HS-5 (cell line): ENCODE measurements at regions not wholly inside any gene's neighbourhood (a gene's known extent, or its start where the extent isn't known, plus 50 kb on each side); places are given as distances from the start of the nearest gene placed in this dataset.
"Not testable (repeated sequence)": the region's sequence is repeated elsewhere in the genome, so short reads cannot be mapped to it uniquely, and the experiment has no call there.

Source experiments
- DNase-seq: peaks from one replicate; pipeline ENCODE4 v3.0.0-alpha.2; 2012; ENCODE audit warnings: low read depth

DNA sequence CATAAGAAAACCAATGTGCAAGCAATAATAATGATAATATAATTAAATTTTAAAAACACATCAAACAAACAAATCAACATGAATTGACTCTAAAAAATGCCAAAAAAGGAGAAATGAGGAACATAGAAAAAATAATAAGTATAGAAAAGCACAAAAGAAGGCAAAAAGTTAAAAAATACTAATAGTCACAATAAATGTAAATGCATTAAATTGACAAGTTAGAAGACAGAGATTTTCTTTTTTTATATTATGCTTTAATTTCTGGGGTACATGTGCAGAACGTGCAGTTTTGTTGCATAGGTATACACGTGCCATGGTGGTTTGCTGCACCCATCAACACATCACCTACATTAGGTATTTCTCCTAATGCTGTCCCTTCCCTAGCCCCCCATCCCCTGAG, 767.0 kb downstream of the ADCYAP1 start:
- DNase-seq: not testable (repeated sequence)

GRCh38 chr18:1676387-1676786, 771.7 kb downstream of the ADCYAP1 start:
- no peak for DNase-seq

DNA sequence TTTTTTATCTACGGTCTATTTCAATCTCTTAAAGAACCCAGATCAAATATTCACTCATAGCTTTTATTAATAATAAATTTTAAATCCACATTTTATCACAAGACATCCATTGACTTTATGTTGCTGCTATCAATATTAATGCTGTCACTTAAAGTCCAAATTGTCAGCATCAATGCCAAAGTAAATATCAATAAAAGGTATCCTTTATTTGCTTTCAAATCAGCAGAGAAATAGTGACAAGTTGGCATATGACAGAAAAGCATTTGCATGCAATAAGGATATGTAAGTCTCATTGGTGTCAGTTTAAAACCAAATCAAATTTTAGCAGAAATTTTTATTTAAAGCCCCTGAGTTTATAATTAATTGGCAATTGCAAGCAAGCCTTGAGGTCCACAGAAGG, 775.4 kb downstream of the ADCYAP1 start:
- no peak for DNase-seq

DNA sequence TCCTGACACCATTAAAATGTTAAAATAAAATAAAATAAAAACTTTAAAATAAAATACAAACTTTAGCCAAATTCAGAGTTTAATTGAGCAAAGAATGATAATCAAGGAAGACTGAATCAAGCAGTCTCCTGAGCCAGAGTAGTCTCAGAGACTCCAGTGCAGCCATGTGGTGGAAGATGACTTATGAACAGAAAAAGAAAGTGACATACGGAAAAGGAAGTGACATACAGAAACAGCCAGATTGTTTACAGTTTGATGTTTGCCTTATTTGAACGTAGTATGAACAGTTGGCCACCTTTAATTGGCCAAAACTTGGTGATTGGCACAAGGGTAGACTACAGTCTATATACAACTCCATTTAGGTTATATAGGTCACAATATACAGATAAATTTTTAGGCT, 787.2 kb downstream of the ADCYAP1 start:
- DNase-seq: no peak

DNA sequence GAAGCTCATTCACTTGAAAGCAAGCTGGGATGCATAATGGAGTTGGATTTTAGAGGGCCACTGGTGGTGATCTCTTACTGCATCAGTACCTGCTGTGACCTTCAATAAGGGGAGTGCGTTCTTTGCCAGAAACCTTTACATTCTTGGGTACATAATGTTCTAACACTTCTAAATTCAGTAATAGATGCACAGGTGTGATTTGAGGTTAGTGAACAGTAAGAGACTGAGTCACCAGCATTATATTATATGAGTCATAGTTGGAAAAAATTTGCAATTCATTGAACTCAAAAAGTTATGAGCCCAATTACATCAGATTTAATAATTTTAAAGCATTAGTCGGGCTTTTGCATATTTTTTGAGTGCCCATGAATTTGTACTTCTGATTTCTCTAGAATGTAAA, 803.3 kb downstream of the ADCYAP1 start:
- peak; percentile 3 for DNase-seq

- DNase-seq: no peak
These were observed 805.4 kb downstream of the ADCYAP1 start for GRCh38 chr18:1710114-1710513.

- no peak for DNase-seq
These were observed 827.5 kb downstream of the ADCYAP1 start for GRCh38 chr18:1732143-1732542.

DNA sequence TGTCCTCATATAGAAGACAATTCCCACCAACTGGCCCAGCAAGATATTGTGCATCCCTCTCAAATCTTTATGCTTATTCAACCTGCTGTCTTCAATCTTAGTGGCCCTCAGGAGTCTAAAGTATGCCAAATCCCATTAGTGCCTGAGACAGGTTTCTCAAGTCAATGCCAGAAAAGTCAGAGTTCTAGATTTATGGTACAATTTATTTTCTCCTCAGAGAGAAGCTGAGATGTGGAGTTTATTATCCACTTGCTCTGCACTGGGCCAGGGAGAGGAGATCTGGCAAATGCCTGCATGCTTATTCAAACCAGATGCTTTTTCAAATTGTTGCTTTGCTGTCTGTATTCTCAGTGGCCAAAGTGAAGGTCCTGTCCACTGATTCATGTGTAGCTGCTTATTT, 825.2 kb downstream of the METTL4 start:
- DNase-seq: no peak

DNA sequence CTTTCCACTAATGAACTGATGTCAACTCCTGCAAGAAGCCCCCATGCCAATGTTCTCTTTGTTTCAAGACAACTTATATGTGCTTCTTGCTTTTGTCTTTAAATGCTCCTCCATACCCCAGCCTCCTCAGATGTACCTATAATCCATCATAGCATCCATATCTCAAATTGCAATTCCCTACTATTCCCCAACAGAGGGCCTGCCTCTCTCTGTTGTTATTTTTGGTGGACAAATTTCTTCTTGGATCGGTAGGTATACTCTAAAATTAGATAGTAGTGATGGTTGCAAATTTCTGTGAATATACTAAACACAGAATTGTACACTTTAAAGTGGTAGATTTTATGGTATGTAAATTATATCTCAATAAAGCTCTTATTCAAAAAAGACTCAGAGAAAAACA, 820.1 kb downstream of the METTL4 start:
- DNase-seq: no peak

GRCh38 chr18:1760901-1761300, 810.4 kb downstream of the METTL4 start:
- DNase-seq: peak; percentile 39

GRCh38 chr18:1774261-1774660, 797.0 kb downstream of the METTL4 start:
- DNase-seq: no peak

- DNase-seq: no peak
These were observed 793.5 kb downstream of the METTL4 start for GRCh38 chr18:1777843-1778242.

DNA sequence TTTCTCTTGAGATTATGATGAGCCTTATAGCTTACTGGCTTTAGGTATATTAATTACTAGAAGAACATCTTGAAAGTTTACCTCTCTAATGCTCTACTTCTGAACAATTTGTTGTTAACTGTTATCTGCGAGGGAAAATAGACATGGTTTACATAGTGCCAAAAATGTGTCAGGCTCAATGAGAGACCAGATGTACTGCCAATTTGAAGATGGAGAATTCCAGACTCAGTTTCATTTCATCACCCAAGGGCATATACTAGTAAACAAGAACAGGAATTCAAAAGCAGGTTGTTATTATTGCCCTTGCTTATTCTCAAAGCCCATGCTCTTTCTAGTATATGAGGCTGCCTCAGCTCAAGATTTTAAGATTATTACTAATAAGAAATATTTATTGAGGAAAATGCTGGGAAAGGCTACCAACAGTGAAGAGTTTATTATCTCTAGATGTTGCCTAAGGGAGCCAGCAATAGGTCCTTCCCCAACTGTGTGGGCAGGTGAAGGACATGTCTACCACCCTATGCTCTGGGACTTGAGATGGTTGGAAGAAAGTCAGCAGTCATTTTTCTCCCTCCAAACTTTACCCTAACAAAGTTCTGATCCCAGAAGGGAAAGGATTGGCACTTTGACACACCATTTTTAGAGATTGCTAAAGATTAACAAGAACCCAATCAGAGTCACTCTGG, 792.7 kb downstream of the METTL4 start:
- DNase-seq: no peak

- DNase-seq: no peak
These were observed 791.7 kb downstream of the METTL4 start for GRCh38 chr18:1779587-1779986.

GRCh38 chr18:1784113-1784512, 787.2 kb downstream of the METTL4 start:
- no peak for DNase-seq

GRCh38 chr18:1785980-1786379, 785.3 kb downstream of the METTL4 start:
- DNase-seq: not testable (repeated sequence)

DNA sequence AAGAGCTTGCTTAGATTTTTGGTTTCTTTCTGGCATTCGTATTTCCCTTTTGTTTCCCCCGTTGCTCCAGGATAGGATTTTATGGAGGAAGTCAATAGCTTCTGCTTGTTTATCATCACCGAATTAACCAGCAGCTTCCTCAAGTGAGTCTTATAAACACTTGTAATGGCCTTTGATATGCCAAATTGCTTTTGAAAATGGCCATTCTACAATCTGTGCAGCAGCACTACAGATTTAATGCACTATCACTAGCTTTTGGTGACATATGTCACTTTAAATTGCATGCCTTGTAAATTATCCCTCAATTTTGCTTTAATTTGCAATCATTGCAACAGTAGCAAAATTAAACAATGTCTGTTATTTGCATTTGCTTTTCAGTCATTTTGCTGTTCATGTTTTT, 774.7 kb downstream of the METTL4 start:
- DNase-seq: no peak

GRCh38 chr18:1797235-1797634, 774.1 kb downstream of the METTL4 start:
- no peak for DNase-seq

DNA sequence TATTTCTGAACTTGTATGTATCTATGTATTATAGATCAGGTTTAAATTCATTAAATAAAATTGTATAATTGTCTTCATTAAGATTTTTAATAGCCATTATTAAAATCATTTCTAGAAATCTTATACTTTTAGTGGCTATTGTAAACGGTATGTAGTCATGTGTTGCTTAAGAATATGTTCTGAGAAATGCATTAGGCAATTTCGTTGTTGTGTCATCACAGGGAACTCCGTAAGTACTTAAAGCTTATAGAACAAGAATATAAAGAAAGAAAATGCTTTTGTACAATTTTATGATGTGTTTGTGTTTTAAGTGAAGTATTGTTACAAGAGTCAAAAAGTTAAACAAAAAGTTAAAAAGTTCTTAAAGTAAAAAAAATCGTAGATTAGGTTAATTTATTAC, 765.8 kb downstream of the METTL4 start:
- no peak for DNase-seq

DNA sequence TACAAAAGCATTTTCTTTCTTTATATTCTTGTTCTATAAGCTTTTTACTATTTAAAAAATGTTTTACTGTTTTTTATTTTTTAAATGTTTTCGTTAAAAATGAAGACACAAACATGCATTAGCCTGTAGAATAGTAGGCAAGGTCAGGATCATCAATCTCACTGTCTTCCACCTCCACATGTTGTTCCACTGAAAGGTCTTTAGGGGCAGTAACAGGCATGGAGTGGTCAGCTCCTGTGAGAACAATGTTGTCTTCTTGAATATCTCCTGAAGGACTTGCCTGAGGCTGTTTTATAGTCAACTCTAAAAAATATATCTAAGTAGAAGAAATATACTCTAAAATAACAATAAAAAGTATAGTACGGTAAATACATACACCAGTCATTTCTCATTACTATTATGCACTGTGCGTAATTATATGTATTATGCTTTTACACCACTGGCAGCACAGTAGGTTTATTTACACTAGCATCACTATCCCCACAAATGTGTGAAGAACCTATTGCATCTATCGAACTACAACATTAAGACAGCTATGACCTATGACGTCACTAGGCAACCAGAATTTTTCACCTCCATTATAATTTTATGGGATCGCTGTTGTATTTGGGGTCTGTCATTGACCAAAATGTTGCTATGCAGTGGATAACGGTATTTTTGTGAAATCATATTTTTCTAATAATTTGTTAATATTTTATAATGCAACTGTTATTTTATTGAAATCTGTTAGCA, 764.3 kb downstream of the METTL4 start:
- DNase-seq: no peak

DNA sequence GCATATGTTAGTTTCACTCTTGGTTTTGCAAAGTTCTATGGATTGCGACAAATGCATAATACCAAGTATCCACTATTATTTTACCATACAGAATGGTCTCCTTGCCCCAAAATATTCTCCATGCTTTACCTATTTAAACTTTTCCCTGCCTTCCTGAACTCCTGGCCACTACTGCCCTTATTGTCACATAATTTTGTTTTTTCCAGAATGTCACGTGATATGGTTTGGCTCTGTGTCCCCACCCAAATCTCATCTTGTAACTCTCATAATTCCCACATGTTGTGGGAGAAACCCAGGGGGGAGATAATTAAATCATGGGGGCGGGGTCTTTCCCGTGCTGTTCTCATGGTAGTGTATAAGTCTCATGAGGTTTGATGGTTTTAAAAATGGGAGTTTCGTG, 760.0 kb downstream of the METTL4 start:
- no peak for DNase-seq

DNA sequence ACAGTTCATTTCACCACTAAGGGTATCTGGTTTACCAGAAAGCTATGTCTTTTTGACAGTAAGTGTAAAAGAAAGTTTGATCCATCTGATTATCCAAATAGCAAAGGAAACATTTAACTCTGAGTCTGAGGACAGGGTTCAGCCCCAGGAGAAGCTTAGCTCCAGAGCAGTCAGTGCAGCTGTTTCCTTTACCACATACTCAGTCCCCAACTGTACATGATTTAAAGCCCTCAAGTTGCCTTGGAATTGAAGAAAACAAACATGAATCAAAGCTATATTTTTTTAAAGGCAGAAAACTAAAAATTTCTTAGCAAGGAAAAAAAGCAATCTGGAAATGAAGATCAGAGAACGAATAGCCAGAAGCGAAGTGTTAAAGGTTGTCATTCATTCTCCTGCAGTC, 746.0 kb downstream of the METTL4 start:
- no peak for DNase-seq

GRCh38 chr18:1840878-1841277, 730.4 kb downstream of the METTL4 start:
- DNase-seq: no peak

- peak; percentile 35 for DNase-seq
These were observed 724.7 kb downstream of the METTL4 start for GRCh38 chr18:1846640-1847039.
